Calu3 (cell line): ENCODE measurements at regions not wholly inside any gene's neighbourhood (a gene's known extent, or its start where the extent isn't known, plus 50 kb on each side); places are given as distances from the start of the nearest gene placed in this dataset.

Experiments
- BruUV-seq: library from RNA; stranded (reverse); fragments of 400-500 nt; replicated peaks from 2 replicates; lab custom pipeline; 2021; lab: Mats Ljungman, UMichigan
- CTCF ChIA-PET: fragments of 300-600 bp; sonication (Branson Sonifier 250); formaldehyde crosslinking; loops from one replicate; lab custom pipeline; 2022; ENCODE audit warnings: antibody characterized with exemption; lab: Charles Lee
- DNase-seq: peaks from one replicate; pipeline ENCODE4 v3.0.0; 2022
- H3K27ac Mint-ChIP-seq: one replicate; pipeline ENCODE4 v1.8.0; 2022; ENCODE audit warnings: mixed read lengths; ENCODE audit not compliant: unreplicated experiment
- H3K27me3 Mint-ChIP-seq: one replicate; pipeline ENCODE4 v1.8.0; 2022; ENCODE audit warnings: mixed read lengths; ENCODE audit not compliant: unreplicated experiment
- H3K36me3 Mint-ChIP-seq: one replicate; pipeline ENCODE4 v1.8.0; 2022; ENCODE audit warnings: mild to moderate bottlenecking, moderate library complexity, mixed read lengths; ENCODE audit not compliant: insufficient read depth, unreplicated experiment
- H3K4me1 Mint-ChIP-seq: one replicate; pipeline ENCODE4 v1.8.0; 2022; ENCODE audit warnings: mild to moderate bottlenecking, low read depth, mixed read lengths; ENCODE audit not compliant: unreplicated experiment
- H3K4me3 Mint-ChIP-seq: one replicate; pipeline ENCODE4 v1.8.0; 2022; ENCODE audit warnings: mild to moderate bottlenecking, low read depth, moderate library complexity, mixed read lengths; ENCODE audit not compliant: unreplicated experiment
- H3K9me3 Mint-ChIP-seq: one replicate; pipeline ENCODE4 v1.8.0; 2022; ENCODE audit warnings: low read depth, mixed read lengths; ENCODE audit not compliant: unreplicated experiment
- intact Hi-C: fragments of 100-400 bp; cut with micrococcal nuclease; formaldehyde crosslinking; loops from one replicate; pipeline ENCODE4 v1.10.0; 2022; ENCODE audit not compliant: unreplicated experiment
- TF ChIP-seq, protein P1 (sequence below): fragments of 200-600 bp; IDR thresholded peaks from one replicate; pipeline ENCODE4 v1.8.0; 2022; ENCODE audit warnings: antibody characterized with exemption; ENCODE audit not compliant: unreplicated experiment

DNA sequence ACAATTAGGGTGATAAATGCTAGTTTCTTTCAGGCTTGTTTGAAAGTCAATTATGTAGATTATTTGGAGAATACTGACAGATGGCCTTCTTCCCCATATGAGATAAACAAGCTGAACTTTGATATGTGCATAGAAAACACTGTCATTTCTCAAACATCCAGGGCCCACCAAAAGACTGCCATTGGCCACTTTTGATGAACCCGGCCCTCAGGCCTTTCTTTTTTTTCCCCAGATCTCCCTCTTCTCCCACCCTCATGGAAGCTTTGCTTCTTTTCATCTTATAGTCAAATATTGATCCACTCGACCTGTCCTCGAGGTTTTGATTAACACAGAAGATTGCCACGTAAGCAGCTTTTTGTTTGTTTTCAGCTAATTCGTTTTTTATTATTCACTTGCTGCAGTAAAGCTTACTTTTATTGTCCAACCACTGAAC, 377.4 kb downstream of the SMARCA1 start:
- Mint-ChIP-seq H3K27ac (no peak overlapping the region), H3K9me3 (no peaks in the 10 kb centered on the region), H3K27me3 (no peaks in the 10 kb centered on the region), H3K4me3 (no peak overlapping the region), H3K36me3 (no peaks in the 10 kb centered on the region), H3K4me1 (peaks cover 23% of the 10 kb centered on the region)
- no peak for DNase-seq
- intact Hi-C loops: loop anchor here (10.0 kb wide), 1 partner anchor 111 kb away; no protein-coding TSS in a partner anchor
- BruUV-seq: no TSS peak
- CTCF ChIA-PET: no interaction called here
- TF ChIP-seq, protein P1, sequence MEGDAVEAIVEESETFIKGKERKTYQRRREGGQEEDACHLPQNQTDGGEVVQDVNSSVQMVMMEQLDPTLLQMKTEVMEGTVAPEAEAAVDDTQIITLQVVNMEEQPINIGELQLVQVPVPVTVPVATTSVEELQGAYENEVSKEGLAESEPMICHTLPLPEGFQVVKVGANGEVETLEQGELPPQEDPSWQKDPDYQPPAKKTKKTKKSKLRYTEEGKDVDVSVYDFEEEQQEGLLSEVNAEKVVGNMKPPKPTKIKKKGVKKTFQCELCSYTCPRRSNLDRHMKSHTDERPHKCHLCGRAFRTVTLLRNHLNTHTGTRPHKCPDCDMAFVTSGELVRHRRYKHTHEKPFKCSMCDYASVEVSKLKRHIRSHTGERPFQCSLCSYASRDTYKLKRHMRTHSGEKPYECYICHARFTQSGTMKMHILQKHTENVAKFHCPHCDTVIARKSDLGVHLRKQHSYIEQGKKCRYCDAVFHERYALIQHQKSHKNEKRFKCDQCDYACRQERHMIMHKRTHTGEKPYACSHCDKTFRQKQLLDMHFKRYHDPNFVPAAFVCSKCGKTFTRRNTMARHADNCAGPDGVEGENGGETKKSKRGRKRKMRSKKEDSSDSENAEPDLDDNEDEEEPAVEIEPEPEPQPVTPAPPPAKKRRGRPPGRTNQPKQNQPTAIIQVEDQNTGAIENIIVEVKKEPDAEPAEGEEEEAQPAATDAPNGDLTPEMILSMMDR: no peak

DNA sequence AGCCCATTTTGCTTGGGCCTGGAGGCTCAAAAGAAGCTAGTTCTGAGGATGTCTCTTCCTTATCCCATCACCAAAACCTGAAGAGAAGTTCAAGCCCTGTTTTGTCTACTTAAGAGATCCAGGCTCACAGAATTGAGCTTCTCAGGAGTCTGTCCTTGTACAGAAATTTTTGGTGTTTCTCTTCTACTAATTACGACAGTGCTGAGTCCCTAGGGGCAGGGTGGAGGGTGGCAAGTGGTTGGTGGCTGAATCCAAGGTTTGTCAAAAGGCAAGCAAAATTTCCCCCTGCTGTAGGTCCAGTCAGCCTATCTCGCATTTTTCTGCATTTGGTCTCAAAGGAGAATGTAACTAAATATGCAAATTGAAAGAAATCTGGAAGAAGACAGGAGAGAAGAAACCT, 377.9 kb downstream of the SMARCA1 start:
- BruUV-seq: no TSS peak
- peak overlapping the region; percentile 52 for H3K27ac Mint-ChIP-seq
- H3K36me3 Mint-ChIP-seq: no peaks in the 10 kb centered on the region
- no peaks in the 10 kb centered on the region for H3K27me3 Mint-ChIP-seq
- H3K9me3 Mint-ChIP-seq: no peaks in the 10 kb centered on the region
- CTCF ChIA-PET: no interaction called here
- TF ChIP-seq, protein P1: no peak
- no peak overlapping the region for H3K4me3 Mint-ChIP-seq
- peaks cover 23% of the 10 kb centered on the region for H3K4me1 Mint-ChIP-seq
- intact Hi-C loops: loop anchor here (10.0 kb wide), 1 partner anchor 111 kb away; no protein-coding TSS in a partner anchor
- no peak for DNase-seq

DNA sequence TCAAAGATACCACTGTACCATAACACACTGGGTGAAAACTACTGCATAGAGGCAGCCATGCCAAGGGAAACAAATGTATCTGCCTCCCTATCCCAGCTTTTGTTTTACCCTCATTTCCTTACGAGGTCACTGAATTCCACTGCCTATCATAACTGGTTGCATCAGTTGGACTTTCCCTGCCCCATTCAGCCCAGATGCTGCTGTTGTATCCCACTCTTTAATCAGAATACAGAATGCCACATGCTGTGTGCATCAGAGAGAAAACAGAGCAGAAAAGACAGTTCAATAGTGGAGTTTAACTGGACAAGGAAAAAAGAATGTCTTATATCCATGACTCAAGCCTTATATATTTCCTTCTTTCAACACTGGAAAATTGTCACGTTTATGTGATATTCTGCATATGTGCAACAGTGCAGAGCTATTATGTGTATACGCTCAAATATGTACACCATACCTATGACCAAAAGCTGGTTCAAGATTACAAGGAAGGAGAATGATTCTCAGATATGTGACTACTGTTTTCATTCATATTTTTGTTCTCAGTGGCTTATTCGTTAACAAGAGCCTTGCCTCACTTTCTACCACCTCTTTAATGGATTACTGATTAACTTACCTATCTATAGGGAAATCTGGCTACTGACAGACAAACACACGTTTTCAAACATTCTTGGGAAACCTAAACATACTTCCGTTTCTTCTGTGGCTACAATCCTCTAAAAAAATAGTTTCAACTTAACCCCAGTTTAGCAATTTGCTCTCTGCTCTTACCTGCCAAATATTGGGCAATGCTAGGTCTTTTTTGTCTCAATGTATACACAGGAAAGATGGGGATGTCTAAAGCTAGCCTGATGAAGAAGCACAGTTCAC, 378.9 kb downstream of the SMARCA1 start:
- peak overlapping the region; percentile 52 for H3K27ac Mint-ChIP-seq
- H3K36me3 Mint-ChIP-seq: no peaks in the 10 kb centered on the region
- intact Hi-C loops: loop anchor here (10.0 kb wide), 1 partner anchor 110 kb away; no protein-coding TSS in a partner anchor
- H3K27me3 Mint-ChIP-seq: no peaks in the 10 kb centered on the region
- CTCF ChIA-PET: no interaction called here
- no peak for DNase-seq
- H3K4me3 Mint-ChIP-seq: peak overlapping the region; percentile 9
- no peaks in the 10 kb centered on the region for H3K9me3 Mint-ChIP-seq
- TF ChIP-seq, protein P1: no peak
- peaks cover 33% of the 10 kb centered on the region for H3K4me1 Mint-ChIP-seq
- BruUV-seq: no TSS peak

DNA sequence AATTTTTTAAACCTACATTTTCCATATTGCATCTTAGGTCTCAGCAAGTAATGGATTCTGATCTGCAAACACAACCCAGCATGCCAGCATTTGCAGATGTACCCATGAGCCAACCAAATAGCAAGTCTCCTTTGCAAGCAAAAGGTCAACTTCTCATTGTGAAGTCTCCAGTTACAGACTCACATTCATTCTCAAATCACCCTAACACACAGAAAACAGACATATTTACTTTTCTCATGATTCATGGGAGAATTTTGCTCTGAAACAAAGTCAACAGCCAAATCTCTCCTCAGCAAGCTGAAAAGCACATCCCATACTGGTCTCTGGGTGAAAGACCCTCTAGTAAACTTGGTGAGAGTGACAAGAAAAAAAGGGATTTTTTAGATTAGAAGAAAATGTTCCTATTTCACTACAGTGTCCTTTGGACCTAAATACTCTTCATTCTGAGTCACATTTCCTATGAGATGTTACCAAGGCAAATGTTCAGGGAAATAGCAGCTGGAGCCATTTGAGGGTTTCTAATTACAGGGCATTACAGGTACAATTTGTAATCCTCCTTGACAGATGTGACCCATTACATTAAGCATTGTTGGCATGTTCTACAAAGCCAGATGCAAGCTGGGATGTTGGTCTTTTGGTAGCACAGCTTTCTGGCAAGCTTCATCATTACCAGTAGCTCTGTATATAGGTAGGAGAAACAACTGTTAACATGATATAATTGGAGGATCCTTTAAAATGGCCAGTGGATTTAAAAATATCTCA, 383.3 kb downstream of the SMARCA1 start:
- TF ChIP-seq, protein P1: no peak
- peak overlapping the region; percentile 66 for H3K27ac Mint-ChIP-seq
- intact Hi-C loops: loop anchor here (10.0 kb wide), 1 partner anchor 105 kb away; no protein-coding TSS in a partner anchor
- H3K36me3 Mint-ChIP-seq: no peaks in the 10 kb centered on the region
- DNase-seq: no peak
- no peaks in the 10 kb centered on the region for H3K9me3 Mint-ChIP-seq
- H3K4me1 Mint-ChIP-seq: peaks cover 53% of the 10 kb centered on the region
- CTCF ChIA-PET: interaction anchor here (1.0 kb wide), 1 partner anchor 16 kb away, joined by 3 read pairs; no protein-coding TSS in a partner anchor
- H3K27me3 Mint-ChIP-seq: no peaks in the 10 kb centered on the region
- BruUV-seq: no TSS peak
- no peak overlapping the region for H3K4me3 Mint-ChIP-seq
